Activated CD4-positive, alpha-beta T cell treated with anti-CD3 and anti-CD28 coated beads for 24 hours (primary cell): ENCODE measurements at regions not wholly inside any gene's neighbourhood (a gene's known extent, or its start where the extent isn't known, plus 50 kb on each side); places are given as distances from the start of the nearest gene placed in this dataset.
"Not testable (repeated sequence)": the region's sequence is repeated elsewhere in the genome, so short reads cannot be mapped to it uniquely, and the experiment has no call there.

Experiments
- DNase-seq, 2 donors: peaks; one replicate each; pipeline ENCODE4 v3.0.0-alpha.2; 2020; ENCODE audit warnings: low read depth in 2 of 2

- DNase-seq = no peak
These were observed 332.3 kb upstream of the HS6ST1 start for GRCh38 chr2:128651000-128651399.

GRCh38 chr2:128654408-128654807, 335.7 kb upstream of the HS6ST1 start:
- no peak for DNase-seq

DNA sequence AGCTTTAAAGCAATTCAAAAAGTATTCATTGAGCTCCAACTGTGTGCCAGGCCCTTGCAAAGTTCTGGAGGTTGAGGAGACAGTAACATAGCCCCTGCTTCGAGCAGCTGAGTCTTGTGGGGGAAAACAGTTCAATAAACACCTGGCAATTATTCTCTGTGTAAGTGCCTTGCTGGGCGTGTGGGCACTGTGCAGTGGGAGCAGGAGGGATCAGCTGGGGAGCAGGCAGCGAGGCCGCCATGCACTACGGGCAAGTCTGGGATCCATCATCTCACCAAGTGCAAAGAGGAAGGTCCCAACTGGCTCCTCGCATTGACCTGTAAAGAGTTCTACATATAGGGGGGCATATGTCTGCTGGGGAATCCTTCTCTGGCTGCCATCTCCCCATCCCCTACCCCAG, 342.2 kb upstream of the HS6ST1 start:
- DNase-seq = no peak

GRCh38 chr2:128661311-128661710, 342.6 kb upstream of the HS6ST1 start:
- no peak for DNase-seq

GRCh38 chr2:128662051-128662471, 343.4 kb upstream of the HS6ST1 start:
- DNase-seq = no peak

GRCh38 chr2:128663371-128664050, 344.8 kb upstream of the HS6ST1 start:
- DNase-seq = no peak

- no peak for DNase-seq
These were observed 345.9 kb upstream of the HS6ST1 start for GRCh38 chr2:128664499-128664971.

DNA sequence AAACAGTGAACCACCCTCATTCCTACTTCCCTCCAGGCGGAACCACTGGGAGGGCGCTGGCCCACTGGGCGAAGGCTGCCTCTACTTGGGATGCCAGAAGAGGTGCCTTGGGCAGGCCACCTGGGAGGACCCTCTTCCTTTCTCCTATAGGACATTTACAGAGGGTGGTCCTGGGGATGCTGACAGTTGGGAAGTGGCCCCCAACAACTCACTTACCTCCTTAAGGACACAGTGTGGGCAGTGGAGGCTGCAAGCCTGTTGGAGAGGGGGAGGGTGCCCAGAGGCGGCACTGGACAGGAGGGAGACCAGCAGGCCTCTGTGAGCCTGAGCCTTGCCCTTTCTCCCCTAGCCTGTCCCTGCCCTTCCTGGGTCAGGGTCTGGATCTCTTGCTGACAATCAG, 346.4 kb upstream of the HS6ST1 start:
- no peak for DNase-seq

DNA sequence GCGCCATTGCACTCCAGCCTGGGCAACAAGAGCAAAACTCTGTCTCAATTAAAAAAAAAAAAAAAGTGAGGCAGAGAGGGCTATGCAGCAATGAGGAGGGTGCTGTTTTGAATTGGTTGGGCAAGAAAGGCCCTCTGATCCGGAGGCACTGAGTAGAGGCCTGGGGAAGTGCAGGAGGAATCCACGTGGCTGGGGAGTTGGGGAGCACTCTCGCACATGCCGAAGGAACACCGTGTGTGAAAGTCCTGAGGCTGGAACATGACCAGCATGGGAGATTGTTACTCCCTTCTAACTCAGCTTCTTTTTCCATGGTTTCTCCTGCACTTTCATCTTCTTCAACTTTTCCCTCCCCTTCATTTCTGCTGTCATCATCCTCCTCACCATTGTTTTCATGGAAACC, 347.9 kb upstream of the HS6ST1 start:
- DNase-seq = no peak

GRCh38 chr2:128667391-128667790, 348.7 kb upstream of the HS6ST1 start:
- DNase-seq = no peak

- DNase-seq = no peak
These were observed 350.3 kb upstream of the HS6ST1 start for GRCh38 chr2:128668946-128669345.

- DNase-seq = no peak
These were observed 351.4 kb upstream of the HS6ST1 start for GRCh38 chr2:128670066-128670465.

GRCh38 chr2:128671981-128672757, 353.5 kb upstream of the HS6ST1 start:
- not testable (repeated sequence) for DNase-seq

DNA sequence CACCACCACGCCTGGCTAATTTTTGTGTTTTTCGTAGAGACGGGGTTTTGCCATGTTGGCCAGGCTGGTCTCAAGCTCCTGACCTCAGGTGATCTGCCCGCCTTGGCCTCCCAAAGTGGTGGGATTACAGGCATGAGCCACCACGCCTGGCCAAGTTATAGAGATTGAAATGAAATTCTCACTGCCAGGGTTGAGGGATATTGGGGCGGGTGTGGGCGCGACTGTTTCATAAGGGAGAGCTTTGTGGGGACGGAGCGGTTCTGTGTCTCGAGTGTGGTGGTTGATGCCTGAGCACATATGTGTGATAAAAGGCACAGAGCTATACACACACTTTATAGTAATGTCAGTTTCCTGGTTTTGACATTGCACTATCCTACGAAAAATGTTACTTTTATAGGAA, 361.0 kb upstream of the HS6ST1 start:
- DNase-seq = not testable (repeated sequence)

GRCh38 chr2:128681507-128681906, 362.8 kb upstream of the HS6ST1 start:
- no peak for DNase-seq

GRCh38 chr2:128682266-128682665, 363.6 kb upstream of the HS6ST1 start:
- no peak for DNase-seq

DNA sequence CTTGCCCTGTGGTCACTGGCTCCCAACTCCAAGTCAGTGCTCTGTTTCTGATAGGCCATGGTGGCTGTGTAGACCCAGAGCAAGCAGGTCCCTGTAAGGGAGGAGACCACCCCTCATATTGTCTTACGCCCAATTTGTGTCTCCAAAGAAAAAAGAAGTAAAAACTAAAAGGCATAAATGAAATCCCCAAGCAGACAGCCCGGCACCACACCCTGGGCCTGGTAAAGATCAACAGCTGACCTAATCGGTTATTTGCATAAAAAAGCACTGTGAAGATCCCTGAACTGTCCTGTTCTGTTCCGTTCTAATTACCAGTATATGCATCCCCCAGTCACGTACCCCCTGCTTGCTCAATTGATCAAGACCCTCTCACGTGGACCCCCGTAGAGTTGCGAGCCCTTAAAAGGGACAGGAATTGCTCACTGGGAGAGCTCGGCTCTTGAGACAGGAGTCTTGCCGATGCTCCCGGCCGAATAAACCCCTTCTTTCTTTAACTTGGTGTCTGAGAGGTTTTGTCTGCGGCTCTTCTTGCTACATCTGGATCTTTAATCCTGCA, 364.1 kb upstream of the HS6ST1 start:
- DNase-seq = no peak

DNA sequence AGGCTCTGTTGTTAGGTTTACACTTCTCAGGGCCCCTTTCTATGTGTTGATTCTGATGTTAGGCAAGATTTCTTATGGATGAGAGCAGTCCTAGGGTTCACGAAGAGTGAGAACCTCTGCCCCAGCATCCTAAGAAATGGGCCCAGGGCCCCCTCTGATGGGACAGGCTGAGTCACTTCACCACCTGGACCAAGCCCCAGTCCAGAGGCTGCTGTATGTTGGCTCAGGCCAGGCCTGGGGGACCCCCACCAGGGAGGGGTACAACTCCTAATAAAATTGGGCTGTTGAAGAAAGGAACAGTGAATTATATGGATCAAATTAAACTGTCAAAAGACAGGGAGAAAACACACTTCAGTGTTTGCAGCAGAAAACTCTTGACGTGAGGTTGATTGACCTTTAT, 365.9 kb upstream of the HS6ST1 start:
- no peak for DNase-seq

- DNase-seq = no peak
These were observed 367.3 kb upstream of the HS6ST1 start for GRCh38 chr2:128685841-128686496.

GRCh38 chr2:128686497-128686859, 367.8 kb upstream of the HS6ST1 start:
- DNase-seq = no peak

DNA sequence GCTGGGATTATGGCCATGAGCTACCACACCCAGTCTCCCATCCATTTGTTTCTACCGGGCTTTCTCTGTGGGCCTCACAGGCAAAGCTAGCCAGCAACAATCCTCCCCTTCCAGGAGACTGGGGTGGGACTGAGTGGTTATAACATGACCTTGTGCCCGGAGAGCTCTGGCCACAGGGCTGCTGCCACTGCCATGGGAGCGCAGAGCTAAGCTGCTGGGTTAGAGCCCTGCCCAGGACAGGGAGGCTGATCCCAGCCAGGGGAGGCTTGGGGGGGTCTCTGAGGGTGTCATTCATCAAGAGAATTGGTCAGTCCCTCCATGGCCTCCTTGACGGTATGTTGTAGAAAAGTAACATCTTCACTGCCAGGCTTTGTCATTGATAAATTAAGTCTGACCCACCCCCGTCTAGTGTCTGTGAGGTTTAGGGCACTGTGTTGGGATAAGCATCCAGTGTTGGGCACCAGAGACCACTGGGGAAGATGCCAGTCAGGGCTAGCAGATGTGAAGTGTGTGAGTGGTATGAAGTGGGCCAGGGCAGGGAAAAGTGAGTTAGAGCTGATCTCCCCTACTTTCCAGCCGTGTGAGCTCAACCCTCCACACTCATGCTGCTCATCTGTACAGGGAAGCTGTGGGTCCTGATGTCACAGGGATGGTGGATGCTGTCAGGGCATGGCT, 368.4 kb upstream of the HS6ST1 start:
- no peak for DNase-seq

GRCh38 chr2:128687565-128687964, 368.9 kb upstream of the HS6ST1 start:
- DNase-seq = no peak
